Cardiac muscle cell (in vitro differentiated cells and primary cell): ENCODE measurements at regions not wholly inside any gene's neighbourhood (a gene's known extent, or its start where the extent isn't known, plus 50 kb on each side); places are given as distances from the start of the nearest gene placed in this dataset.

Experiments
- DNase-seq, 2 donors: peaks; one replicate each; pipeline versions ENCODE4 v3.0.0 to v3.0.0-alpha.2; 2010 to 2017; ENCODE audit warnings: low read depth in 1 of 2, low spot score in 1 of 2
- H3K27ac ChIP-seq: fragments of 200-600 bp; sonication (generic); 2 replicates; pipeline ENCODE4 v1.5.1; 2016
- H3K27me3 ChIP-seq: fragments of 200-600 bp; sonication (generic); 2 replicates; pipeline ENCODE4 v1.6.0; 2016; ENCODE audit warnings: control low read depth
- H3K36me3 ChIP-seq: fragments of 200-600 bp; sonication (generic); 2 replicates; pipeline ENCODE4 v1.5.1; 2016; ENCODE audit warnings: control low read depth
- H3K4me1 ChIP-seq: fragments of 200-600 bp; sonication (generic); 2 replicates; pipeline ENCODE4 v1.8.1; 2017; ENCODE audit warnings: low read depth, mild to moderate bottlenecking, mixed run types
- H3K4me3 ChIP-seq: fragments of 200-600 bp; sonication (generic); 2 replicates; pipeline ENCODE4 v1.5.1; 2016; ENCODE audit warnings: mild to moderate bottlenecking
- H3K9me3 ChIP-seq: fragments of 200-600 bp; sonication (generic); 2 replicates; pipeline ENCODE4 v1.5.1; 2017; ENCODE audit warnings: low read depth, mild to moderate bottlenecking, control low read depth
- TF ChIP-seq, protein P1 (sequence below): IDR thresholded peaks from 2 replicates; pipeline ENCODE4 v1.5.1; 2012; ENCODE audit warnings: low read depth, mild to moderate bottlenecking, low read length

DNA sequence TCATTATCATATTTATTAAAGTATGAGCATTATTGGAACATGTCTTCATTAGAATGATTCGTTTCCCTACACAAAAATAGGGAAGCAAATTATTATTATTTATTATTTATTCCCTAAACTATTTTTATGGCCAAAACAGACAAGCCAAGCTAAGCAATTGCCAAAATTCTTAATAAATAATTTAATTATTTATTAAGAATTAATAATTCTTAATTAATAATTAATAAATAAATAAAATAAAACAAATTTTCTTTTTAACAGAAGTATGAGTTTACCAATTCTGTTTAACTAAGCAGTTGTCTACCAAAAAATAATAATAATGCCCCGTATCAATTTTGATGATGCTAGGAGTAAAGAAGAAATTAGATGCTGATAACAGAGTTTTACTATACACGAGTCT is 1080.8 kb upstream of the AGA start:
- no peaks in the 10 kb centered on the region for H3K9me3 ChIP-seq
- TF ChIP-seq, protein P1, sequence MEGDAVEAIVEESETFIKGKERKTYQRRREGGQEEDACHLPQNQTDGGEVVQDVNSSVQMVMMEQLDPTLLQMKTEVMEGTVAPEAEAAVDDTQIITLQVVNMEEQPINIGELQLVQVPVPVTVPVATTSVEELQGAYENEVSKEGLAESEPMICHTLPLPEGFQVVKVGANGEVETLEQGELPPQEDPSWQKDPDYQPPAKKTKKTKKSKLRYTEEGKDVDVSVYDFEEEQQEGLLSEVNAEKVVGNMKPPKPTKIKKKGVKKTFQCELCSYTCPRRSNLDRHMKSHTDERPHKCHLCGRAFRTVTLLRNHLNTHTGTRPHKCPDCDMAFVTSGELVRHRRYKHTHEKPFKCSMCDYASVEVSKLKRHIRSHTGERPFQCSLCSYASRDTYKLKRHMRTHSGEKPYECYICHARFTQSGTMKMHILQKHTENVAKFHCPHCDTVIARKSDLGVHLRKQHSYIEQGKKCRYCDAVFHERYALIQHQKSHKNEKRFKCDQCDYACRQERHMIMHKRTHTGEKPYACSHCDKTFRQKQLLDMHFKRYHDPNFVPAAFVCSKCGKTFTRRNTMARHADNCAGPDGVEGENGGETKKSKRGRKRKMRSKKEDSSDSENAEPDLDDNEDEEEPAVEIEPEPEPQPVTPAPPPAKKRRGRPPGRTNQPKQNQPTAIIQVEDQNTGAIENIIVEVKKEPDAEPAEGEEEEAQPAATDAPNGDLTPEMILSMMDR: no peak

DNA sequence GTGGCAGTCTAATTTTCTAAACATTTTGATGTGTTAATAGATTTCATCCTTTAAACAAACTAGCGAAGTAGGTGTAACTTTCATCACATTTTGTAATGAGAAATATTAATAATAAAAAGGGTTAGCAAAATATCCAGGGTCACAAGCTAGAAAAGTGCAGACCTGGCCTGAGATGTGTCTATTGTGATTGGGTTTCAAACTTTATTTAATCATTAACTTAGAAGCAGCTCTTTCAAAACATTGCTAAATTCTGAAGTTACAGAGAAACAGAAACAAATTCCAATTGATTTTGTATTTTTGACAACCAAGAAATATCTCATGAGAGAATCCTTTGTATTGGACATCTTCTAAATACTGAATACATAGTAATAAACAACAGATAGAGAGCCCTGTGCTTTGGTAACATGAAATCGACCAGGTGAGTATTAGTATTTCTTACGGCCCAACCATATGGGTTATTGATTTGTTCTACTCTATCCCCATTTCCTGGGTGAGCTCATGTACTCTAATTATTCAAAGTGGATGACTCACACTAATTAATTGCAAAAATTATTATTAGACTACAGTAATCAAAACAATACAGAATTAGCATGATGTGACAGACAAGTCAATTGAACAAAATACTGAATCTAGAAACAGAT is 1093.8 kb upstream of the AGA start:
- H3K36me3 ChIP-seq: no peaks in the 10 kb centered on the region
- DNase-seq: no peak
- no peak overlapping the region for H3K4me3 ChIP-seq
- no peaks in the 10 kb centered on the region for H3K27me3 ChIP-seq
- TF ChIP-seq, protein P1: no peak
- no peak overlapping the region for H3K27ac ChIP-seq
- H3K9me3 ChIP-seq: no peaks in the 10 kb centered on the region
- no peaks in the 10 kb centered on the region for H3K4me1 ChIP-seq

More for the DNA sequence above, 1080.8 kb upstream of the AGA start:
- Histone ChIP-seq H3K27ac (no peak overlapping the region), H3K4me1 (no peaks in the 10 kb centered on the region), H3K4me3 (no peak overlapping the region), H3K27me3 (no peaks in the 10 kb centered on the region), H3K36me3 (no peaks in the 10 kb centered on the region)
- DNase-seq: no peak

DNA sequence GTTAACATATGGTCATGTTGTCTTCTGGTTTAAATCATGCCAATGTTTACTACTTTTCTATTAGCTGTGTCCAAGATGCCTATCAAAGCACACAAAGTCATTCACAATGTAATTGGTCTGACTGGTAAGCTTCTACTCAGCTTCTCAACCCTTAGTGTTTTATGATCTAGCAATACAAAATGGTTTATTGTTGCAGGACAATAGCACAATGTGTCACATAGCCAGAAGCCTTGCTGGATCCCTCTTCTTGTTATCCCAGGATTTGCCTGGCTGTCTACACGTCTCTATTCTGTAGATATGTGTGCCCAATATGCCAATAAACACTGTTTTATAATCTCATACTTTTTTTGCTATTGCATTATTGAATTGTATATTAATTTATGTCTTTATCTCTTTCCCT is 1111.0 kb upstream of the AGA start:
- Histone ChIP-seq H3K4me1 (no peaks in the 10 kb centered on the region), H3K36me3 (no peaks in the 10 kb centered on the region), H3K27me3 (no peaks in the 10 kb centered on the region), H3K9me3 (no peaks in the 10 kb centered on the region), H3K4me3 (no peak overlapping the region), H3K27ac (no peak overlapping the region)
- DNase-seq: no peak
- TF ChIP-seq, protein P1: no peak

GRCh38 chr4:178554352-178554751 is 1112.1 kb upstream of the AGA start:
- TF ChIP-seq, protein P1: no peak
- no peak for DNase-seq
- no peak overlapping the region for H3K27ac ChIP-seq
- no peak overlapping the region for H3K4me3 ChIP-seq
- H3K9me3 ChIP-seq: no peaks in the 10 kb centered on the region
- no peaks in the 10 kb centered on the region for H3K36me3 ChIP-seq
- H3K4me1 ChIP-seq: no peaks in the 10 kb centered on the region
- no peaks in the 10 kb centered on the region for H3K27me3 ChIP-seq

GRCh38 chr4:178556796-178557195 is 1114.6 kb upstream of the AGA start:
- H3K36me3 ChIP-seq: no peaks in the 10 kb centered on the region
- H3K27ac ChIP-seq: no peak overlapping the region
- H3K4me3 ChIP-seq: no peak overlapping the region
- no peaks in the 10 kb centered on the region for H3K27me3 ChIP-seq
- H3K4me1 ChIP-seq: no peaks in the 10 kb centered on the region
- TF ChIP-seq, protein P1: no peak
- no peaks in the 10 kb centered on the region for H3K9me3 ChIP-seq
- DNase-seq: no peak
